ENCODE measurements at regions not wholly inside any gene's neighbourhood (a gene's known extent, or its start where the extent isn't known, plus 50 kb on each side); places are given as distances from the start of the nearest gene placed in this dataset.

GRCh38 chr9:108209132-108209685, 646.6 kb downstream of the ACTL7B start:
- Histone ChIP-seq H2AFZ (ENCODE audit: low read depth) (no peak overlapping the region), H3K27me3 (ENCODE audit: insufficient read depth, low read depth) (no peaks in the 10 kb centered on the region), H3K36me3 (ENCODE audit: insufficient read depth) (no peaks in the 10 kb centered on the region), H3K79me2 (ENCODE audit: insufficient read depth, low read depth) (no peaks in the 10 kb centered on the region), H3K4me2 (no peak overlapping the region), H4K20me1 (ENCODE audit: insufficient read depth) (no peaks in the 10 kb centered on the region), H3K9ac (no peak overlapping the region; the same call in 1 of the 2 replicates), H3K27ac (no peak overlapping the region), H3K4me3 (IDR thresholded peaks at IDR 0.05; ENCODE audit: insufficient read depth, low read depth, low read length) (no peak overlapping the region), H3K4me1 (ENCODE audit: low read depth, poor library complexity, severe bottlenecking) (no peaks in the 10 kb centered on the region)
- TF ChIP-seq CTCF (conservative IDR thresholded peaks at IDR 0.05; ENCODE audit: low read depth, low read length), result no peak

GRCh38 chr9:108207561-108208165, 648.1 kb downstream of the ACTL7B start:
- no peak overlapping the region for H2AFZ ChIP-seq (ENCODE audit: low read depth)
- H3K79me2 ChIP-seq (ENCODE audit: insufficient read depth, low read depth), result no peaks in the 10 kb centered on the region
- H3K4me3 ChIP-seq (IDR thresholded peaks at IDR 0.05; ENCODE audit: insufficient read depth, low read depth, low read length), result no peak overlapping the region
- H3K36me3 ChIP-seq (ENCODE audit: insufficient read depth), result no peaks in the 10 kb centered on the region
- no peaks in the 10 kb centered on the region for H3K4me1 ChIP-seq (ENCODE audit: low read depth, poor library complexity, severe bottlenecking)
- no peaks in the 10 kb centered on the region for H3K27me3 ChIP-seq (ENCODE audit: insufficient read depth, low read depth)
- no peak overlapping the region for H3K9ac ChIP-seq
- no peak for TF ChIP-seq CTCF (conservative IDR thresholded peaks at IDR 0.05; ENCODE audit: low read depth, low read length)
- no peak overlapping the region for H3K4me2 ChIP-seq
- H4K20me1 ChIP-seq (ENCODE audit: insufficient read depth), result no peaks in the 10 kb centered on the region
- no peak overlapping the region for H3K27ac ChIP-seq

- H2AFZ ChIP-seq (ENCODE audit: low read depth), result no peak overlapping the region
- no peak for TF ChIP-seq CTCF (conservative IDR thresholded peaks at IDR 0.05; ENCODE audit: low read depth, low read length)
- H3K9ac ChIP-seq, result no peak overlapping the region
- no peaks in the 10 kb centered on the region for H4K20me1 ChIP-seq (ENCODE audit: insufficient read depth)
- no peaks in the 10 kb centered on the region for H3K27me3 ChIP-seq (ENCODE audit: insufficient read depth, low read depth)
- no peaks in the 10 kb centered on the region for H3K79me2 ChIP-seq (ENCODE audit: insufficient read depth, low read depth)
- H3K4me3 ChIP-seq (IDR thresholded peaks at IDR 0.05; ENCODE audit: insufficient read depth, low read depth, low read length), result no peak overlapping the region
- no peaks in the 10 kb centered on the region for H3K36me3 ChIP-seq (ENCODE audit: insufficient read depth)
- H3K27ac ChIP-seq, result no peak overlapping the region
- no peak overlapping the region for H3K4me2 ChIP-seq
- H3K4me1 ChIP-seq (ENCODE audit: low read depth, poor library complexity, severe bottlenecking), result no peaks in the 10 kb centered on the region
Measured at GRCh38 chr9:108205276-108205675, 650.5 kb downstream of the ACTL7B start.

GRCh38 chr9:108197899-108198298, 657.9 kb downstream of the ACTL7B start:
- Histone ChIP-seq H3K4me2 (no peak overlapping the region), H2AFZ (ENCODE audit: low read depth) (no peak overlapping the region), H3K27me3 (ENCODE audit: insufficient read depth, low read depth) (no peaks in the 10 kb centered on the region), H3K9ac (no peak overlapping the region), H3K4me1 (ENCODE audit: low read depth, poor library complexity, severe bottlenecking) (no peaks in the 10 kb centered on the region), H3K36me3 (ENCODE audit: insufficient read depth) (no peaks in the 10 kb centered on the region), H3K27ac (no peak overlapping the region), H3K79me2 (ENCODE audit: insufficient read depth, low read depth) (no peaks in the 10 kb centered on the region), H3K4me3 (IDR thresholded peaks at IDR 0.05; ENCODE audit: insufficient read depth, low read depth, low read length) (no peak overlapping the region), H4K20me1 (ENCODE audit: insufficient read depth) (no peaks in the 10 kb centered on the region)
- TF ChIP-seq CTCF (conservative IDR thresholded peaks at IDR 0.05; ENCODE audit: low read depth, low read length), result no peak

Data from KMS-11 (cell line).